NT2/D1 (cell line): ENCODE measurements at regions not wholly inside any gene's neighbourhood (a gene's known extent, or its start where the extent isn't known, plus 50 kb on each side); places are given as distances from the start of the nearest gene placed in this dataset.

Experiments
- SUZ12 ChIP-seq: IDR thresholded peaks from 2 replicates; pipeline ENCODE4 v1.6.1; 2011; ENCODE audit not compliant: insufficient read length, insufficient read depth; ENCODE audit errors: extremely low read depth
- YY1 ChIP-seq: IDR thresholded peaks from 2 replicates; pipeline ENCODE4 v1.6.1; 2011; ENCODE audit not compliant: insufficient read length, insufficient read depth
- ZNF274 ChIP-seq: IDR thresholded peaks from 2 replicates; pipeline ENCODE4 v1.6.1; 2011; ENCODE audit warnings: mild to moderate bottlenecking, low read depth, low read length

DNA sequence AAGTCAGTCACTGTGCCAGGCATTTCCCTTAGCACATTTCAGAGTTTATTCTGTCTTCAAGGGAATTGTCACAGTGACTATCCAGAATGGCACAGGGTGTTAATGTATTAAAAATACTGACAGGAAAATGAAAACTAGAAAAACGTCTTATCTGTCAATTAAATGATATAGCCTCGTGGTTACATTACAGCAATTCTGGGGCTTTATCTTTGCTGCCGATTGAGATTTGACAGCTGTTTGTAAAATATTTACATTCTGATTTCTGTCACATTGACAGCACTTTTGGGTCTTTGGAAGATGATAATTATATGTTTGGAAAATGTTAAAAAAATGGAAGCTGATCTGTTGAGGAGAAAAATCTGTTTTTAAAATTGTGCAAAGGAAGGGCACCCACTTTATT, 250.0 kb downstream of the CHRM3 start:
- no peak for TF ChIP-seq SUZ12
- no peak for TF ChIP-seq YY1
- no peak for TF ChIP-seq ZNF274
